HG03066 (cell line): ENCODE measurements at regions not wholly inside any gene's neighbourhood (a gene's known extent, or its start where the extent isn't known, plus 50 kb on each side); places are given as distances from the start of the nearest gene placed in this dataset.
"Not testable (repeated sequence)": the region's sequence is repeated elsewhere in the genome, so short reads cannot be mapped to it uniquely, and the experiment has no call there.

Experiments
- ATAC-seq: cut with Tn5 transposase; IDR thresholded peaks from one replicate; pipeline ENCODE4 v1.9.1; 2021; ENCODE audit warnings: low read depth; ENCODE audit not compliant: unreplicated experiment

DNA sequence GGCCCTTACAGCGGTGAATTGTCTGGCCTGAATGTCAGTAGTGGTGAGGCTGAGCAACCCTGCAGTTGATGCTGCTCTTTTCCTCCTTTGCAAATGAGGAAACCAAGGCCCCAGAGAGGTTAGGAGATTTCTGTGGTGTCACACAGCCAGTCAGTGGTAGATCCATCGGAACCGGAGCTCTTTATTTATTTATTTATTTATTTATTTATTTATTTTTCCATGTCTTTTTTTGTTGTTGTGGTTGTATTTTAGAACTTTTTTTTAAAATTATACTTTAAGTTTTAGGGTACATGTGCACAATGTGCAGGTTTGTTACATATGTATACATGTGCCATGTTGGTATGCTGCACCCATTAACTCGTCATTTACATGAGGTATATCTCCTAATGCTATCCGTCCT lies 368.4 kb upstream of the CLINT1 start:
- not testable (repeated sequence) for ATAC-seq

DNA sequence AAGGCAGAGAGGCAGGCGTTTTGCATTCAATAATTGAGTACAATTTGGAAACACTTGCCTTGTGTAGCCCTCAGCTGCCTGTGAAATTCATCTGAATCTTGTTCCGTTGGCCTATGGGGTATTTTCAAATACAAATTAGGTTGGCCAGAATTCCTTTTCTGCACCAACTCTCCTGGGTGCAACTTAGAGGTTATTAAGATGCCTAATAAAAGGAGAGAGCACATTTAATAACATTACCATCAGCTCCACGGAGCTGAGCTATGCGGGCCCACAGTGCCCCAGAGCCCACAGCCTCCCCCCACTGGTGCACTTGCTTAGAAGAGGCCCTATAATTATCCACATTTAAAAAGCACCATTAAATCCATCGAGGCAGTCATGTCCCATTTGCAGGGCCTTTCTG lies 367.6 kb upstream of the CLINT1 start:
- ATAC-seq, result no peak

DNA sequence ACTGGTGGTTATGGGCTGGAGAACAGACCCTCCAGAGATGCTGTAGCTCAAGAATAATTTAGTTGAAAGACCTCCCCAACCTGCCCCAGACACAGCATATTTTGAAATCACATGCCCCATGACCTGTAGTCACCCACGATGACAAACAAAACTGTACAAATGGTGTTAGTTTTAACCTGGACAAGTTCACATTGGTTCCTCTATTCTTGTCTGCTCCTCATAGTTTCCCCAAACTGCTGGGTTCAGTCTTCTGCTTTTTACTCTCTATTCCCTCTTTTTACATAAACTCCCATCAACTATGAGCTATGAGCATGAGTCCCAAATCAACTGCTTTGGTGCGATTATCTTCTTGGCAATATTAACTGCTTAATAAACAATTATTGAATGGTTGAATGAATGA lies 365.3 kb upstream of the CLINT1 start:
- no peak for ATAC-seq

DNA sequence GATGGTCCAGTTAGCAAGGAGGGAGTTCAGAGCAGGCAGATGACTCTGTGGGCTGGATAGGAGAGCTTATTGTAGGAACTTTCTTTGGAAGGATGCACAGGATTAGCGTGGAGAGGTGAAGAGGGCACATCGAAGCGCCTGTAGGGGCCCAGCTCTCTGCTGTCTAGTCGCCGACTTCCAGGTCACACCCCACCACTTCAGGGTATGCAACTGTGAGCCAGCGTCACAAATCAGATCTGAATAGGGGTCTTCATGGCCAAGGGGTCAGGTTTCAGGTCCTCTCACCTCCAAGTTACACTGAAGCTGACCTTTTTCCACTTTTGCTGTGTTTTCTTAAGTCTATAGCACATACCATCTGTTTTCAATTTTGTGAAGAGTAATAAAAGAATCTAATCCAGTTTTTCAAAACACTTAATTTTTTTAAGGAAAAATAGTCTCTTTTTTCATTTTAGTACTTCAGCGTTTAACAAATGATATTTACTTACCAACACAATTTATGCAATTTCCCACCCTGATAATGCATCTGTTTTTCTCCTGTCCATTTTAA lies 364.2 kb upstream of the CLINT1 start:
- ATAC-seq, result no peak

DNA sequence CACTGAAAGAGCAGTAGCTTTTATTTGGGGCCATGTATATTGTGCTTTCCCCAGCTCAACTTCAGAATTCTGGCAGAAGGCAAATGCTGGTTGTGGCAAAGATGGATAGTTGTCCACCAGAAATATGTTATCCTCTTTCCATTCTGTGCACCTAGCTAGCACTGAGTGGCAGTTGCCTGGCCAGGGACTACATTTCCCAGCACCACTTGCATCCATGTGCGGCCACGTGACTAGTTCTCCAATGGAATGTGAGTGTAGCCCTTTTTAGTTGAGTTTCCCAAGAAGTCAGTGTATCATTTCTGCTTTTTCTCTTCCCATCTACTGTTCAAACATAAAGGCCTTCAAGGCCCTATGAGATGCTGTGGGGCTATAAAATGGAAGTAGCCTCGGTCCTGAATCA lies 354.0 kb upstream of the CLINT1 start:
- no peak for ATAC-seq

DNA sequence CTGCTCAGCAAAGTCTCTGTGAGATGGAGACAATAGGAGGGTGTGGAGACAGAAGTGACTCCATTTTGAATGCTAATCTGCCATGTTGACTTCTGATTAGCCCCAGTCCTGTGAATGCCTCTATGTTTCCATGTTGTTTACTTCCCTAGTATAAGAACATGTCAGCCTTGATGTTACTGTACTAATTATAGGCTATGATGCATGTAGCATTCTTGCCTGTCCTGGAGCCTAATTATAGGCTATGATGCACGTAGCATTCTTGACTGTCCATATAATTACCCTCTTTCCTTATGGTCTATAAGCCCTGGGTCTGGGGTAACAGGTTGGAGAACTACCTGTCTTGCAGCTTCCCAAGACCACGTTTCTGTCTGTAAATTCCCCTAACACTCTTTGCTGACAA lies 353.3 kb upstream of the CLINT1 start:
- ATAC-seq, result no peak

DNA sequence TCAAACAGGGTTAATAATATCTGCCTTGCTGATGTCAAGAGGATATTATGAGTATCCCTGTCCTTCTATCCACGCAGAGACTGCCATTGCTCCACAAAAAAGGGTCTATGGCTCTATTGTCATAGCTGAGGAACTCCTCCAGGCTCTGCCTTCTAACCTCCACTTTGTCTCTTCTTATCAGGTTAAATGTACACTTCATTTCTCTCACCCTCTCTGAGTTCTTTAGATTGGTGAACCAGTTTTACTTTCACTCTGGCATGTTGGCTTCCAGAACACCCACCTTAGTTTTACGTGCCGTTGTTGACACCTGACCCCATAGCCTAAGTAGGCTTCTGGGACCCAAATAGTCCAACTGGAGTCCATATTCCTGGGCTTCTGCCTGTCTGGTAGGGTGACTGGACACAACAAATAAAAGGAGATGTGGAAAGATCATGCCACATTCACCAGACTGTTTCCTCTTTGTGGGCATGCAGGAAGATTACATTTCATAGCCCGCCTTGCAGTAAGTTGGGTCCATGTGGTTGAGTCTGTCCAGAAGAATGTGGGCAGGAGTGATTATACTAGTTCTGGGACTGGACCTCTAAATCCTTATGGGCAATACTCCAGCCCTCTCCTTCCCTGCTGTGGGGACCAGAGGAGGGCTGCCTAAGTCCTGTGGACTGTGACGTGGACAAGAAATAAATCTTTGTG lies 350.4 kb upstream of the CLINT1 start:
- ATAC-seq, result no peak

DNA sequence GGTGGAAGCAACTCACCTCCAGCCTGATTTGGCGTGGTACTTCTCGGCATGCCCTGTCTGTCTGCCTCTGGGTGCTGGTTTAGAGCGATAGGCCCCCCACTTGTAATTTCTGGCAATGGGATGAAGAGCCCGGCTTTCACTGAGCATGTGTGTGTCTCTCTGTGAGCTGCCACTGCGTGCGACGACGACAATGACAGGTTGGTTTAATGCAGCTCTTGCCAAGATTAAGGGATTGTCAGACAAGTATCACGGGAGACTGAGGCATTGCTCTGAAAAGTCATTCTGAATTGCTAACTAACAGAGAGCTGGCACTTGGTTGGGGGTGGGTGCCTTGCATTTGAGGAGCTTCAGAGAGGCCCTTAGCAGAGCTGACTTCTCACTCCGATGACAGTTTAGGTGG lies 348.8 kb upstream of the CLINT1 start:
- no peak for ATAC-seq

DNA sequence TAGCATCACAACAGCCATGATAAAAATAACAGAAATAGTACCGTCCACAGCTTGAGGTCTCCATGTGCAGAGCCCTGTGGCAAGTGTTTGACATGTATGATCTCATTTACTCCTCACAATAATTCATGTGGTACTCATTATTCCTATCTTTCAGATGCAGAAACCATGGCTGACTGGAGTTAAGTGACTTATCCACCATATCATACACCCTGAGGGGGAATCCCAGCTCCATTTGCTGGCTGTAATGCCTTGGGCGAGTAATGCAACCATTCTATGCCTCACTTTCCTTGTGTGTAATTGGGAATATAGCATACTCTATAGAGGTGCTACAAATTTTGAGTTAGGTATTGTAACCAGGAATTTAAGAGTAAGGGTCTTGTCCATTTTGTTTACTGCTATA lies 347.0 kb upstream of the CLINT1 start:
- no peak for ATAC-seq

DNA sequence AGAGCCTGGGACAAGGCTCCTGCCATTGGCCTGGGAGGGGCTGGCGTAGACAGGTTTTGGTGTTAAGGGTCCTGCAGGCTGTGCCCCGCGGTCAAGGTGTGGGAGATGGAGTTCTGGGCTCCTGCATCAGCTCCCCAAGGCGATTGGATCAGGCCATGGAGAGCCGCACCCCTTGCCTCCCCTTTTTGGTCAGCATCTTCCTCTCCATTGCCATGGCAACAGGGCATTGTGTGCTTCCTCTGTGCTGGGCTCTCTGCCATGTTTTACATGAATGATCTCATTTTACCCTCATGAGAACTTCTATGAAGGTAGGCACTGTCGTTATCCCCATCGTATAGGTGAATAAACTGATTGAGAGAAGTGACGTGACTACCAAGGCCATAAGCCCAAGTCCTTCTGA lies 344.3 kb upstream of the CLINT1 start:
- no peak for ATAC-seq

DNA sequence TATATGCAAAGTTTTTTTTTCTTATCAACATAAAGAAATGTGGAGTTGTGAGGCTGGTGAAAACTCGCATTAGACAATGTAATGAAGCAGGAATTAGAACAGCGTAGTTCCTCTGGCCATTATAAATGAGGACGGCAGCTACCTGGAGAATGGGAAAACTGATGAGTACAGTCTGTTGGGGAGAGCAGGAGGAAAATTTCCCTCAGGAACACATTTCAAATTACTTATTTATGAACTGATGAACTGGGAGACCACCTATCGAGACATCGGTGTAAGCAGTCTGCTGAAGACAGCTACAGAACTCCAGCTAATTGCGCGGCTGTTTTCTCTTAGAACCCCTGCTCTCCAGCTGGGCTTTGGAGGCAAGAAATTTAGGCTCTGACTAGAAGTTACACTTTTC lies 343.9 kb upstream of the CLINT1 start:
- no peak for ATAC-seq

DNA sequence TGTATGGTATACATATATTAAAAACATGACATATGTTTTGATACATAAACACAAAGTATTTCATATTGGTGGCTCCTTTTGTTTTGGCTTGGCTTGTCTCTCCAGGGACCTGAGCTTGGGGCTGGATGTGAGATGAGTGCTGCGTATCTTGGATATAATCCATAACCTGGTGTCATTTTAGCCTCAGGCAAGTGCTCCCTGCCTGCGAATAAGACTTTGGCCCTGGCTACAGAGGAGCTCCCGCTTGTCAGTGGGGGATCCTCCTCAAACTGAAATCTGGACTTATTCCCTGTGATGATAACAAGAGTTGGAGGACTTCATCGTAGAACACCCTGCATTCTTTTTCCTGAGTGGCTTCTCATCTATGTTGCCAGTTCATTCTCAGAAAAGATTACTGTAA lies 341.7 kb upstream of the CLINT1 start:
- ATAC-seq, result no peak

DNA sequence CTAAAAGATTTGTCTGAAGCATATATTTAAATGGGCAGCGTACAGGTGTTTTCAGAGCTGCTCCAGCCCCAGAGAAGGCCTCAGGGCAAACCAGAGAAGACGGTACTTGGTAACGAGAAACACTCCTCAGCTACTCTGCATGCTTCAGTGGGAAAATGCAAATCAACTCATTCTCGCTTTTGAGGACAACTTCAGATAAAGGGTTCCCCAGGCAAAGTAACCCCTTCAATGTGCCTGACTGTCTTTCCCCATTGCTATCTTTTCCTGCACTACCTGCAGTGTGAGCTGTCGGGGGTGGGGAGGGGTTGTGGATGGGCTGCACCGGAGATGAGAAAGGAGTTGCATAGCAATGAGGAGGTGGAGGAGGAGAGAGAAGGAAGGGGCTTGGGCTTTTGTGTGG lies 339.7 kb upstream of the CLINT1 start:
- peak; percentile 97 for ATAC-seq

DNA sequence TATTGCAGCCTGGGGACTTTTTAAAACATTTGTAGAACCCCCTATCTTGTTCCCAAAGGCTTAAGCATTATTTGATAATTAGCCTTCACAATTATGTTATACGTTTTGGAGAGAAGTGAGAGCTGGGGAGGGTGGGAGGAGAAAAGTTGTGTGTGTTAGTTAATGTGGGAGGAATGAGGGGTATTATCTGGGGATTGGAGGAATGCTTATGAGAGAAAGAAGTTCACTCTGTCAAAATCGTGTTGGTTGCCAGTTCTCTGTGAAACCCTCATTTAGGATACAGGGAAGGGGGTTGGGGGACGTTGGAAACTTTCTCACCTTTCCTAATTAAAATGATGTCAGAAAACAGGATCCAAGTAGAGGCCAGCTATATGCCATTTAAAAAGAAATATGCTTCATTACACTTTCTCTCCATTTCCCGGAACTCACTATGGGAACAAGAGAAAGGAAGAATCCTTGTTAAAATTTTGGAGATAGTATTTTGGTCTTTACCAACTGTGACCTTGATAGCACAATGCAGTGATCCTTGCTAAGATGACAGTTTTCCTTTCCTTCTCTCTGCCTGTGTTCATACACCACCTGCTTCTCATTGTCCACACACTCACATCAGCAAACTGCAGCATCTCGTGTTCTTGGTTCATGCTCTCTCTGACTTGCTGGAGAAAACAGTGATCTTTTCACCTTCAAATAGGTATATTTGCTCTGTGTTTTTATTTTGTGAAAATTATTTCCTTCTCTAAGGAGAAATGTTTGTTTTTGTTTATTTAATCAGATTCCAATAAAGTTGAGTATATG lies 336.7 kb upstream of the CLINT1 start:
- ATAC-seq, result no peak

DNA sequence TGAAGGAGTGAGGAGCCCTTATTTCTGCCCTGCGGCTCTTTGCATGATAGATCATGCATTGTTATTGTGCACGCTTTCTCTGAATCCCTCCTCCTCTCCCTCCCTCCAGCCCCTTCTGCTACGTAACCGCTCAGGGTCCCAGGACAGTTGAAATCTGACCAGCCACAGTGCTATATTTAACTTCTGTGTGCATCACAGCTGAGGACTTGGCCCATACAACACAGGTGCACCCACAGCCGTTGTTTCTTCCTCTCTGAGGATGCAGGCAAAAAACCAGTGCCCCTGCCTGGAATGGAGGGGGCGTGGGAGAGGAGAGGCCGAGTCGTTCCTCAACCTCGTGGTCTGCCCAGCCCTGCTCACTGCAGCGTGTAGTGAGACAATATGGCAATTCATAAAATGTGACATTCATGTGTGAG lies 335.6 kb upstream of the CLINT1 start:
- ATAC-seq, result no peak

DNA sequence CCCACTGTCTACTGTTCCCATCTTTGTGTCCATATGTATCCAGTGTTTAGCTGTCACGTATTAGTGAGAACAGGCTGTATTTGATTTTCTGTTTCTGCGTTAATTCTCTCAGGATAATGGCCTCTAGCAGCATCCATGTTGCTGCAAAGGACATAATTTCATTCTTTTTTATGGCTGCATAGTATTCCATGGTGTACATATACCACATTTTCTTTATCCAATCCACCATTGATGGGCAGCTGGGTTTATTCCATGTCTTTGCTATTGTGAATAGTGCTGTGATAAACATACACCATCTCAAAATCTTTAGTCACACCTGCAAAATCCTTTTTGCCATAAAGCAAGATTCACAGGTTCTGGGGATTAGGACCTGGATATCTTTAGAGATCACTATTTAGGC lies 334.4 kb upstream of the CLINT1 start:
- not testable (repeated sequence) for ATAC-seq

DNA sequence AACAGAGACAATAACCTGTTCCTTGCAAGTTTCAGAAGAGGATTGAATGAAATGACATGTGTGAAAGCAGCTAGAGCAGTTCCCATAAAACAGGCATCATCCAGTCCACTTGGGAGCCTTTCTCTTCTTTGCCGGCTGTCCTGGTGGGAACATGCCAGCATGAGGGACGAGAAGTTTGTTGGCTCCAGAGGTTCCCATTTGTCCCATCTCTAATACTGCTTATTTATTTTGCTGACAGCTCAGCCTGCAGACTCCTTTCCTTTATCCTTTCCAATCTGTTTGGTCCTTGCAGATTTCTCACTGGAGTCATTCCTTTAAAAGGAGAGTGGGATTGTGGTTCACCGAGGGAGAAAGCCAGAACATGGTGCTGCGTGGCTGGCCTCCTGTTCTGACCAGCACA lies 321.5 kb upstream of the CLINT1 start:
- no peak for ATAC-seq

DNA sequence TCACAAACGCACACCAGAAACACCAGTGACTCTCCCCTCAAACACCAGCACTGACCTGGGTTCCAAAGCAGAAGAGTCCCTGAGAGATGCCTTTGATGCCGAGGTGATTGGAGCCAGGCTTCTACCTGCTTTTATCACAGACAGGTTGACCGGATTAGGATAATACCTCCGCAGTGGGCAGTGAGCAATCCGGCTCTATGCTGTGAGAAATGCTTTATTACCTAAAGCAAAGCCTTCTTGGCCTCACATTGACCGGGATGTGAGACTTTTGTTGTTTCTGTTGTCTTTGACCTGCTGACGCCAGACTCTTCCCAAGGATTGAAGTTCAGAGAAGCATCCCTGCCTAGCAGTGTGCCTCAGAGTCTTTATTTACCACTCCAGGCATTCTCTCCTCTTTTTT lies 320.3 kb upstream of the CLINT1 start:
- ATAC-seq, result no peak

DNA sequence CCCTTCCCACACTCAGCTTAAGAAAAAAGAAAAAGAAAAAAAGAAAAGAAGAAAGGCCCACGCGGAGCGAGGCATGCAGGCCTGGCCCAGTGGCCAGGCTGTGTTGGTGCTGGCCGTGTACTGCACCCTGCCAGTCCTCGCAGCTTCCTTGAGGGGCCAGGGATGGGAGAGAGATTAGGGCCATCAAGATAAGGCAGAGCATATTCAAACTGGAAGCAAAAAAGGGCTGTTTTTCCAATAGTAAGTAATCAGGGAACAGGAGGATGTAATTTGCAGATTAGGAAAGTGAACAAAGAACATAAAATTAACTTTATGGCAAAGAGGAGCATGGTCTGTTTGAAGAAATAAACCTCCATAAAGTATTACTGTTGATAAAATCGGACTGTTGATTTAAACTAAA lies 319.6 kb upstream of the CLINT1 start:
- no peak for ATAC-seq

DNA sequence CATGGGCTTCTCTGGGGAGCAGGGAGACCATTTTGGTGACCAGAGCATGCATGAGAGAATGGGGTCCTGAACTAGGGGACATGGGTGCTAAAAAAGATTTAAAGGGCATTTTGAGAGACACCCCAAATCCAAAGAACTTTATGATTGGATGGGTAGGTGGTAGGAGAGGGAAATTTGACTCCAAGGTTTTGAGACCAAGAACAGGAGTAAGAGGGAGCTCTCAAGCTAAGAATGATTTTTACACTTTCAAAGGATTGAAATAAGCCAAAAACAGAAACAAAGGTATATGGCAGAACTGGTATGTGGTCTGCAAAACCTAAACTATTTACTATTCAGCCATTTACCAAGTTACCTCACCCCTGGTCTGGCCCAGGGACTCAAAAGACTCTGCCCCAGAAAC lies 318.2 kb upstream of the CLINT1 start:
- ATAC-seq, result no peak

DNA sequence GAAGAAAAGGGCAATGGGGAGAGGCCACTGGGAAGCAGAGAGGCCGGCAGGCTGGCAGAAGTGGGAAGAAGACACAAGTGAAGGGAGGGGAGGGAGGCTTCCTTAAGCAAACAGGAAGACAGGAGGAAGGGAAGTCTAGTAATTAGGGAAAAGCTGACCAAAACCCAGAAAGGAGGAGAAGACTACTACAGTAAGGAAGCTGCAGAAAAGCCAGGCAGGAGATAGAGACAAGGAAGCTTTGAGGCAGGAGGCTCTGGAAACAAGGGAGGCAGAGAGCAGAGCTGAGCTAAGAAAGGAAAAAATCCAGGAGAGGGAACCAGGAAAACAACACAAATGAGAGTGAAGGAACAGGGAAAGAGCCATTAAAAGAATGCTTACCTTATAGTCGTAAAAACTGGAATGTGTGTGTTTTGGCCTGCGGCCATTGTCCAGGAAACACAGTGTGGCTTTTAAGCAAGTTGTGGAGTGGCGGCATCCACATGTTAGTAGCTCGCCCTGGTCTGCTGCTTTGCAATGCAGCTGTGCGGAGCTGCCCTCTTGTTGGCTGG lies 317.1 kb upstream of the CLINT1 start:
- no peak for ATAC-seq
